HPDE6-E6E7 (cell line): ENCODE measurements at regions not wholly inside any gene's neighbourhood (a gene's known extent, or its start where the extent isn't known, plus 50 kb on each side); places are given as distances from the start of the nearest gene placed in this dataset.
"Not testable (repeated sequence)": the region's sequence is repeated elsewhere in the genome, so short reads cannot be mapped to it uniquely, and the experiment has no call there.

Source experiments
- DNase-seq: peaks from one replicate; pipeline ENCODE4 v3.0.0; 2011; ENCODE audit warnings: missing footprints; ENCODE audit errors: extremely low spot score

- DNase-seq, result not testable (repeated sequence)
Observed at GRCh38 chr2:89959729-89960378, 1268.4 kb downstream of the RPIA start.

GRCh38 chr2:89960570-89960969 is 1269.1 kb downstream of the RPIA start:
- not testable (repeated sequence) for DNase-seq

GRCh38 chr2:89968567-89968966 is 1277.1 kb downstream of the RPIA start:
- not testable (repeated sequence) for DNase-seq

GRCh38 chr2:89969190-89969589 is 1277.7 kb downstream of the RPIA start:
- not testable (repeated sequence) for DNase-seq

- DNase-seq, result not testable (repeated sequence)
Observed at GRCh38 chr2:89973849-89974248, 1282.4 kb downstream of the RPIA start.

- DNase-seq, result not testable (repeated sequence)
Observed at GRCh38 chr2:89979826-89980537, 1288.5 kb downstream of the RPIA start.

- DNase-seq, result not testable (repeated sequence)
Observed at GRCh38 chr2:89982246-89982645, 1290.8 kb downstream of the RPIA start.

GRCh38 chr2:89985650-89986049 is 1294.2 kb downstream of the RPIA start:
- DNase-seq, result not testable (repeated sequence)

GRCh38 chr2:89986532-89986931 is 1295.1 kb downstream of the RPIA start:
- not testable (repeated sequence) for DNase-seq

GRCh38 chr2:89996779-89997178 is 1305.3 kb downstream of the RPIA start:
- not testable (repeated sequence) for DNase-seq

- not testable (repeated sequence) for DNase-seq
Observed at GRCh38 chr2:90004553-90004952, 1313.1 kb downstream of the RPIA start.

- not testable (repeated sequence) for DNase-seq
Observed at GRCh38 chr2:90010442-90011100, 1319.1 kb downstream of the RPIA start.

- not testable (repeated sequence) for DNase-seq
Observed at GRCh38 chr2:90011101-90011443, 1319.6 kb downstream of the RPIA start.

- not testable (repeated sequence) for DNase-seq
Observed at GRCh38 chr2:90019908-90020307, 1328.4 kb downstream of the RPIA start.

- not testable (repeated sequence) for DNase-seq
Observed at GRCh38 chr2:90021234-90021633, 1329.8 kb downstream of the RPIA start.

- not testable (repeated sequence) for DNase-seq
Observed at GRCh38 chr2:90027231-90027643, 1335.8 kb downstream of the RPIA start.

- not testable (repeated sequence) for DNase-seq
Observed at GRCh38 chr2:90028381-90029079, 1337.1 kb downstream of the RPIA start.

- DNase-seq, result not testable (repeated sequence)
Observed at GRCh38 chr2:90029080-90029428, 1337.6 kb downstream of the RPIA start.

GRCh38 chr2:90032269-90032668 is 1340.8 kb downstream of the RPIA start:
- DNase-seq, result not testable (repeated sequence)

GRCh38 chr2:90036335-90036734 is 1344.9 kb downstream of the RPIA start:
- DNase-seq, result not testable (repeated sequence)

GRCh38 chr2:90039093-90039492 is 1347.6 kb downstream of the RPIA start:
- DNase-seq, result not testable (repeated sequence)

- DNase-seq, result not testable (repeated sequence)
Observed at GRCh38 chr2:90047776-90048175, 1356.3 kb downstream of the RPIA start.
